HepG2 (cell line): ENCODE measurements at regions not wholly inside any gene's neighbourhood (a gene's known extent, or its start where the extent isn't known, plus 50 kb on each side); places are given as distances from the start of the nearest gene placed in this dataset.

ENCODE experiments used
- ATAC-seq: fragments of 200-7000 bp; cut with Tn5 transposase; 3 replicates; pipeline ENCODE4 v1.9.1; 2020; ENCODE audit warnings: mild to moderate bottlenecking, moderate library complexity
- BruUV-seq: library from RNA; stranded (reverse); fragments of 400-500 nt; replicated peaks from 2 replicates; lab custom pipeline; 2021; lab: Mats Ljungman, UMichigan
- CTCF ChIA-PET: fragments of 300-600 bp; formaldehyde crosslinking; extraction: SDS; loops from one replicate; lab custom pipeline; 2021; ENCODE audit warnings: low total read pairs, inconsistent platforms, low intra/inter-chr PET ratio; lab: Yijun Ruan, JAX
- POLR2A ChIA-PET: fragments of 350-600 bp; sonication (Branson Sonifier 250); formaldehyde crosslinking; loops from one replicate; lab custom pipeline; 2020; ENCODE audit warnings: antibody characterized with exemption, inconsistent platforms; lab: Yijun Ruan, JAX
- DNase-seq: peaks from one replicate; pipeline ENCODE4 v3.0.0-alpha.2; 2015; ENCODE audit warnings: low spot score
- FAIRE-seq: peaks from 3 replicates; lab custom pipeline; 2011; peaks lifted over from hg19 to GRCh38; lab: Jason Lieb, UNC
- H2AFZ ChIP-seq: one replicate; pipeline ENCODE4 v1.6.1; 2011; ENCODE audit warnings: low read length, inconsistent platforms
- H3K27ac ChIP-seq: fragments of 300-600 bp; 3 replicates; pipeline ENCODE4 v1.8.0; 2011; ENCODE audit warnings: mixed run types, mild to moderate bottlenecking, mixed read lengths, low read length, inconsistent platforms; ENCODE audit not compliant: insufficient read depth; ENCODE audit errors: extremely low read length
- H3K27me3 ChIP-seq, 2 experiments: fragments of 200-600 bp in 1 of 2; 2 replicates in 1 of 2; 3 replicates in 1 of 2; pipeline versions ENCODE4 v1.6.0 to v1.8.0; 2011; ENCODE audit warnings: low read length in 2 of 2, mild to moderate bottlenecking in 2 of 2, moderate library complexity in 2 of 2, inconsistent platforms in 1 of 2; ENCODE audit not compliant: insufficient read depth in 2 of 2, control insufficient read depth in 1 of 2
- H3K36me3 ChIP-seq, 2 experiments: fragments of 200-600 bp in 1 of 2; replicated peaks in 1 of 2; 2 replicates in 1 of 2; 3 replicates in 1 of 2; pipeline versions ENCODE4 v1.5.1 to v1.8.0; 2011; ENCODE audit warnings: low read length in 2 of 2, inconsistent platforms in 1 of 2; ENCODE audit not compliant: insufficient read depth in 2 of 2, control insufficient read depth in 1 of 2
- H3K4me1 ChIP-seq: 2 replicates; pipeline ENCODE4 v1.5.1; 2012; ENCODE audit warnings: low read length, inconsistent platforms; ENCODE audit not compliant: insufficient read depth
- H3K4me2 ChIP-seq: 2 replicates; pipeline ENCODE4 v1.6.0; 2011; ENCODE audit warnings: low read depth, low read length, inconsistent platforms
- H3K4me3 ChIP-seq, 3 experiments: fragments of 200-600 bp in 1 of 3; sonication (generic), shearing (Covaris generic) in 1 of 3; replicated peaks in 1 of 3; 2 replicates each; pipeline ENCODE4 v1.5.1; 2011 to 2016; ENCODE audit warnings: low read length in 3 of 3, inconsistent platforms in 2 of 3, low read depth in 2 of 3, mild to moderate bottlenecking in 2 of 3, control low read depth in 1 of 3, mixed read lengths in 1 of 3; ENCODE audit not compliant: insufficient read depth in 1 of 3
- H3K79me2 ChIP-seq: one replicate; pipeline ENCODE4 v1.6.1; 2011; ENCODE audit warnings: low read length, inconsistent platforms; ENCODE audit not compliant: insufficient read depth
- H3K9ac ChIP-seq: 2 replicates; pipeline ENCODE4 v1.6.0; 2011; ENCODE audit warnings: mild to moderate bottlenecking, low read depth, low read length, inconsistent platforms; ENCODE audit not compliant: insufficient read depth
- H3K9me3 ChIP-seq: 2 replicates; pipeline ENCODE4 v1.5.1; 2012; ENCODE audit warnings: mild to moderate bottlenecking, low read length
- H4K20me1 ChIP-seq: 2 replicates; pipeline ENCODE4 v1.6.0; 2011; ENCODE audit warnings: inconsistent platforms, mild to moderate bottlenecking, low read length, moderate library complexity; ENCODE audit not compliant: insufficient read depth
- ATF2 ChIP-seq: sonication (generic); formaldehyde crosslinking; IDR thresholded peaks from 2 replicates; pipeline ENCODE4 v1.4.0; 2020; ENCODE audit warnings: missing genetic modification reagents
- GLMP ChIP-seq: sonication (generic); formaldehyde crosslinking; IDR thresholded peaks from 2 replicates; pipeline ENCODE4 v1.9.0; 2021; ENCODE audit warnings: missing genetic modification reagents, mild to moderate bottlenecking, borderline replicate concordance
- MTERF4 ChIP-seq: sonication (generic); formaldehyde crosslinking; IDR thresholded peaks from 2 replicates; pipeline ENCODE4 v1.8.0; 2023; ENCODE audit warnings: mild to moderate bottlenecking, missing genetic modification reagents
- PHF20 ChIP-seq: sonication (generic); formaldehyde crosslinking; IDR thresholded peaks from 2 replicates; pipeline ENCODE4 v1.5.0; 2020; ENCODE audit warnings: mild to moderate bottlenecking, missing genetic modification reagents
- REXO4 ChIP-seq: sonication (generic); formaldehyde crosslinking; IDR thresholded peaks from 2 replicates; pipeline ENCODE4 v1.8.0; 2022; ENCODE audit warnings: missing genetic modification reagents, mild to moderate bottlenecking, borderline replicate concordance
- SRF ChIP-seq: IDR thresholded peaks from 2 replicates; pipeline ENCODE4 v1.6.1; 2011; ENCODE audit warnings: mild to moderate bottlenecking, low read depth, low read length, moderate library complexity
- ZBTB4 ChIP-seq: sonication (generic); formaldehyde crosslinking; IDR thresholded peaks from 2 replicates; pipeline ENCODE4 v1.4.0; 2020; ENCODE audit warnings: missing genetic modification reagents, mild to moderate bottlenecking, borderline replicate concordance
- ZNF136 ChIP-seq: sonication (generic); formaldehyde crosslinking; IDR thresholded peaks from 2 replicates; pipeline ENCODE4 v1.8.1; 2022; ENCODE audit warnings: low read depth, mild to moderate bottlenecking, moderate library complexity, missing genetic modification reagents
- ZNF609 ChIP-seq: sonication (generic); formaldehyde crosslinking; IDR thresholded peaks from 2 replicates; pipeline ENCODE4 v1.4.0; 2020; ENCODE audit warnings: mild to moderate bottlenecking, missing genetic modification reagents, borderline replicate concordance
- ZNF788 ChIP-seq: sonication (generic); formaldehyde crosslinking; IDR thresholded peaks from 2 replicates; pipeline ENCODE4 v1.5.0; 2020; ENCODE audit warnings: mild to moderate bottlenecking, missing genetic modification reagents, borderline replicate concordance
- ZNF891 ChIP-seq: sonication (generic); formaldehyde crosslinking; IDR thresholded peaks from 2 replicates; pipeline ENCODE4 v1.5.0; 2020; ENCODE audit warnings: mild to moderate bottlenecking, missing genetic modification reagents
- in situ Hi-C: cut with HindIII; loops from 2 replicates; pipeline ENCODE4 v1.10.0; 2017; ENCODE audit warnings: low pct_unique_long_range_greater_than_20kb; ENCODE audit not compliant: extremely low pct_ligation_motif_present
- intact Hi-C: fragments of 100-400 bp; cut with micrococcal nuclease; formaldehyde crosslinking; loops from one replicate; pipeline ENCODE4 v1.10.0; 2022; ENCODE audit not compliant: unreplicated experiment

GRCh38 chr7:131174391-131174790, 153.3 kb upstream of the MKLN1 start (continued):
- TF ChIP-seq MTERF4 (CRISPR knock-in tag) = no peak

GRCh38 chr7:131174855-131175254, 152.8 kb upstream of the MKLN1 start:
- ATAC-seq (no peak), FAIRE-seq (no peak), DNase-seq (no peak)
- H3K4me1 ChIP-seq = 0 out of 2 replicates have a peak, but pooled peaks cover 4% of the 10 kb centered on the region
- POLR2A ChIA-PET = no interaction called here
- 0 out of 5 replicates have a peak, but pooled peaks cover 0 to 3% of the 10 kb centered on the region in 2 experiments for H3K27me3 ChIP-seq
- H3K4me2 ChIP-seq = no peak overlapping the region
- CTCF ChIA-PET = no interaction called here
- no peaks in the 10 kb centered on the region for H3K36me3 ChIP-seq
- in situ Hi-C loops = no loop called here
- no peaks in the 10 kb centered on the region for H3K79me2 ChIP-seq
- no peak overlapping the region for H2AFZ ChIP-seq
- intact Hi-C loops = no loop called here
- no peak overlapping the region for H3K9ac ChIP-seq
- no peaks in the 10 kb centered on the region for H3K9me3 ChIP-seq
- no peak overlapping the region for H3K27ac ChIP-seq
- H3K4me3 ChIP-seq = no peak overlapping the region
- no peaks in the 10 kb centered on the region for H4K20me1 ChIP-seq
- BruUV-seq = no TSS peak
- no peak for TF ChIP-seq ZNF891 (CRISPR knock-in tag)
- TF ChIP-seq ZBTB4 = no peak
- TF ChIP-seq PHF20 = no peak
- no peak for TF ChIP-seq ZNF609 (CRISPR knock-in tag)
- TF ChIP-seq GLMP (CRISPR knock-in tag) = no peak
- TF ChIP-seq ZNF136 (CRISPR knock-in tag) = no peak
- TF ChIP-seq ZNF788 (CRISPR knock-in tag) = no peak
- no peak for TF ChIP-seq ATF2 (CRISPR knock-in tag)
- TF ChIP-seq SRF = no peak
- no peak for TF ChIP-seq REXO4
